T-helper 2 cell treated with Interferon-gamma antibody and Interleukin-4, amounts not matched to agents 100 ng/mL and 5 ng/mL, for 36 hours (primary cell): ENCODE measurements at regions not wholly inside any gene's neighbourhood (a gene's known extent, or its start where the extent isn't known, plus 50 kb on each side); places are given as distances from the start of the nearest gene placed in this dataset.

Experiments
- intact Hi-C: fragments of 100-400 bp; cut with micrococcal nuclease; formaldehyde crosslinking; loops from one replicate; pipeline ENCODE4 v1.15.1; 2023

- intact Hi-C loops = no loop called here
Measured at GRCh38 chr4:127558489-127559407, 74.0 kb upstream of the INTU start.

DNA sequence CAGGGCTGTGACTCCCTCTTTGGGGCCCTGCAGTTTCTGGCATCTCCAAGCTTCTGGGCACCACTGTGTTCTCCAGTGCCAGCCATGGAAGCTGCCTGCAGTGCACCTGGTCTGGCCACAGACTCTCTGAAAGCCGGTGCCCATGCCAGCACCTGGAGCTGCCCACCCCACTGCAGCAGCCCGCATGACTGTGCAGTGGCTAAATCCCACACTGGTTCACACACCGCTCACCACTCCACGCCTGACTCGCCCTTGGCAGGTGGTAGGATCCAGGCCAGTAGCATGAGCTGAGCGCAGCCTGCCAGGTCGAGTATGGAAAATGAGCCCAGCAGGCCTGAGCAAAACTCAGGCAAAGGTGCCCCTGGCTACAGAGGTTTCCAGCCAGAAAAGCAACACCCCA, 72.8 kb upstream of the INTU start:
- intact Hi-C loops = no loop called here

GRCh38 chr4:127560755-127561154, 72.0 kb upstream of the INTU start:
- intact Hi-C loops = no loop called here

DNA sequence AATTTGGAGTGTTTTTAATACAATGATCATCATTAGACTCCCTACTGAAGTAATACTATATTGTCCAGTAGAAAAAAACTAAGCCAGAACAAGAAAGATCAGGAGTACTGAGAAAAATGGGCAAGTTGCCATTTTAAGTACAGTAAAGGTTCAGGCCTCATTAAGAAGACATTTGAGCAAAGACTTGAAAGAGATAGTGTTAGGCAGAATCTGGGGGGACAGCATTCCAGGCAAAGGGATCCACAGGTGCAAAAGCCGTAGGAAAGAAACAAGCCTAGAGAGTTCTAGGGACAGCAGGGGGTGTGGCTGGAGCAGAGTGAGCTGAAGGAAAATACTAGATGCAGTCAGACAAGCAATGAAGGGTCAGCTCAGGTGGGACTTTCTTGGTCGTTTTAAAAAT, 58.1 kb upstream of the INTU start:
- intact Hi-C loops = no loop called here

GRCh38 chr4:127575888-127576287, 56.9 kb upstream of the INTU start:
- intact Hi-C loops = no loop called here

GRCh38 chr4:127578491-127578890, 54.3 kb upstream of the INTU start:
- intact Hi-C loops = no loop called here

DNA sequence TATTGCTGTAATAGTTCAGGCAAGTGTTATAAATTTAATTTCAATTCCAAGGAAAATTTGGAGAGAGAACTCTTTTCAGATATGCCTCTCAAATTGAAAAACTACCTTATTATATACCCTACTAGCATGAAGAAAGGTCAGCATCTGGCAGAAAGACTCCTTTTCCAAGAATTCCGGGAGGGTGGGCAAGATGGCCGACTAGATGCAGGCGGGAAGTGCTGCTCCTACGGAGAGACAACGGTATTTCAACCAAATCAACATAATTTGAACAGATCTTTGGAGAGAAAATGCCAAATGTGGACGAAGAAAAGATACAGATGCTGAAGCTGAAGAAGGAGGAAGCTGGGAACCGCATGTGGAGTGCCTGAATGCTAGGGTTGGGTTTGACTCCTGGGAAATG, 53.8 kb upstream of the INTU start:
- intact Hi-C loops = no loop called here

GRCh38 chr4:127579821-127580220, 52.9 kb upstream of the INTU start:
- intact Hi-C loops = no loop called here

- intact Hi-C loops = no loop called here
Measured at GRCh38 chr4:127580300-127580699, 52.5 kb upstream of the INTU start.

DNA sequence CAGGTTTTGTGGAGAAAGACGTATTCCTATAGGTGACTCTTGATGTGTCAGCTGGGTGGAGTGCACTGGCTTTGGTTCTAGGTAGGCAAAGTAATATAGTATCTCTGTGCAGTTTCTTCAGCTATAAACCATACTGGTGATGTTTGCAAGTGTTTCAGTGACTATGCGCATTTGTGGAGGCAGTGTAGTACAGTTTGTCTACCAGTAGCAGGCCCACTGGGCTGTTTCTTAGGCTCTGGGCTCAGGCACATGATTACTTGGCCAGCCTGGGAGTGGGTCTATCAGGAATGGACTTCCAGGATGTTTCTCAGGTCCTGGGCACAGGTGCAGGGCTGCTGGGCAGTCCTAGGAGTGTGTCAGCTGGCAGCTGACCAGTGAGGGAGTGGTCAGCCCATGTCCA, 51.9 kb upstream of the INTU start:
- intact Hi-C loops = no loop called here
